ENCODE measurements at regions not wholly inside any gene's neighbourhood (a gene's known extent, or its start where the extent isn't known, plus 50 kb on each side); places are given as distances from the start of the nearest gene placed in this dataset.

DNA sequence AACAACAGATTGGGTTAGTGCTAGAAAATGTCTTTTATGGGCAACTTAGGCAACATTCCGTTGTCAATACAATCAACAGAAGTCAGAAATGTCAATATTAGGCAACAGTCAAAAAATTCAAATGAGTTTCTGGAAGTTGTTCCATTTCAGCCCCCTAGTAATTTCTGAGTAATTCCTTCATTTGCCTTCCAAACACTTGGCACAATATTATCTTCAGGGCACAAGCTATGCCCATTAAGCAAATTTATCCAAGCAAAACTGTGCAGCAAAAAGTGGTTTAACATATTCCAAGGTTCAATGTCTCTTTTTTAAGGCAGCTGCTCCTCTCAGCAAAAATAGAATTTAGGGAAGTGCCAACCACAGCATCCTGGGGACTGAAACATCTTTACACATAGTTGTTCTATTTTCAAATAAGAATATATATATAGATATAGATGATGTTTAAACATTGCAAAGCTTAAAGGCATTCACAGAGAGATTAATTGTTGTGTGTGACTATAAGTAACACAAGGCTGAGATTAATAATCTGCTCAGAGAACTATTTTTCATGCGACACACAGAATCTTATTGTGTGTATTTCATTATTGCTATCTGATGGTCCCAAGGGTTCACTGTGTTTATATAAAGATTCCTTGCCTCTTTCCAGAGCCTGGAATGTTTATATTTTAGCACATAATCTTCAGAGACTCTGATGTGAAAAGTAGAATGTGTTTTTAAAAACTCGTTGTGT, 75.2 kb upstream of the ADTRP start:
- no peak for FAIRE-seq
- DNase-seq (ENCODE audit: low read depth): no peak
- Mint-ChIP-seq H3K4me1 (ENCODE audit: low read depth, unreplicated experiment) (peaks cover 12% of the 10 kb centered on the region), H3K9me3 (ENCODE audit: unreplicated experiment) (peaks cover 2% of the 10 kb centered on the region), H3K36me3 (ENCODE audit: low read depth, unreplicated experiment) (no peaks in the 10 kb centered on the region), H3K4me3 (ENCODE audit: unreplicated experiment) (no peak overlapping the region), H3K27ac (ENCODE audit: unreplicated experiment) (no peak overlapping the region), H3K27me3 (ENCODE audit: low read depth, unreplicated experiment) (no peaks in the 10 kb centered on the region)
- TF ChIP-seq CTCF (IDR thresholded peaks at IDR 0.05; ENCODE audit: insufficient read depth, low read depth, low read length): no peak
- TF ChIP-seq EZH2 (IDR thresholded peaks at IDR 0.05; ENCODE audit: insufficient read depth, low read length): no peak
- no peak overlapping the region for H3K27ac ChIP-seq (ENCODE audit: low read depth, low read length)
- H3K36me3 ChIP-seq (ENCODE audit: insufficient read depth, low read length): no peaks in the 10 kb centered on the region
- no peaks in the 10 kb centered on the region for H4K20me1 ChIP-seq (ENCODE audit: insufficient read depth, low read length)
- peaks cover 2% of the 10 kb centered on the region for H3K9me3 ChIP-seq (ENCODE audit: insufficient read depth, low read depth, low read length)
- H3K4me3 ChIP-seq (ENCODE audit: insufficient read depth, low read depth, low read length): no peak overlapping the region
- no peaks in the 10 kb centered on the region for H3K79me2 ChIP-seq (ENCODE audit: insufficient read depth, low read length)
- H3K9ac ChIP-seq (ENCODE audit: low read length): no peak overlapping the region
- no peak overlapping the region for H3K4me2 ChIP-seq (ENCODE audit: low read length)
- peaks cover 21% of the 10 kb centered on the region for H3K4me1 ChIP-seq (ENCODE audit: insufficient read depth, low read length)
- H3K27me3 ChIP-seq (ENCODE audit: insufficient read depth, low read length): no peaks in the 10 kb centered on the region
- H2AFZ ChIP-seq (ENCODE audit: low read depth, low read length): no peak overlapping the region

DNA sequence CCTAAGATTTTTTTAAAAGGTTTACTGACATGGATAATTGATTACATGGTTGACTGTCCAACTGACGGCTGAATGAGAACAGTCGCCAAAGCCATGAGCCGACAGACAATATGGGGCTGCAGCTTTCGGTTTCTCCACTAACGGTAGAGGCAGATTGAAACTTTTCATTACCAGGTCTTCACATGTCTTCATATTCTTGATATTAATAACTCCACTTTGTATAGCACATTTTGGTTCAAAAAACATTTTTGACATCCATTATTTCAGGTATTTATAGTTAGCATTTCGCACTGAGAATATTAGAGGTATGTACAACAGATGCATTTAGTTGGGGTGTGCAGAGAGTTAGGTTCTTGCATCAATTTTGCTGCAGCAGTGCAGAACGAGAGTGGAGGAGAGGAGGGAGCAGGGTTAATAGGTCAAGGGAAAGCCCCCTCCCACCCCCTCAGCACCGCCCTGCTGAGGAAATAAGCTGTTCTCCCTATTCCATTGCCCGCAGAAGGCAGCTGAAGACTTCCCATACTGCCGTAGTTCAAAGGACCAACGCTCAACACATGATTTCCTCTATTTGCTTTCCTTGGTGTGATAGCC, 73.6 kb upstream of the ADTRP start:
- no peaks in the 10 kb centered on the region for H3K79me2 ChIP-seq (ENCODE audit: insufficient read depth, low read length)
- H3K27me3 Mint-ChIP-seq (ENCODE audit: low read depth, unreplicated experiment): no peaks in the 10 kb centered on the region
- no peak overlapping the region for H3K4me3 Mint-ChIP-seq (ENCODE audit: unreplicated experiment)
- H2AFZ ChIP-seq (ENCODE audit: low read depth, low read length): peak overlapping the region; percentile 19
- peaks cover 15% of the 10 kb centered on the region for H3K4me1 Mint-ChIP-seq (ENCODE audit: low read depth, unreplicated experiment)
- no peaks in the 10 kb centered on the region for H3K27me3 ChIP-seq (ENCODE audit: insufficient read depth, low read length)
- H3K4me1 ChIP-seq (ENCODE audit: insufficient read depth, low read length): peaks cover 23% of the 10 kb centered on the region
- peak overlapping the region; percentile 74 for H3K4me2 ChIP-seq (ENCODE audit: low read length)
- peak overlapping the region; percentile 36 for H3K4me3 ChIP-seq (ENCODE audit: insufficient read depth, low read depth, low read length)
- no peak for FAIRE-seq
- TF ChIP-seq EZH2 (IDR thresholded peaks at IDR 0.05; ENCODE audit: insufficient read depth, low read length) (no peak), CTCF (IDR thresholded peaks at IDR 0.05; ENCODE audit: insufficient read depth, low read depth, low read length) (no peak)
- H4K20me1 ChIP-seq (ENCODE audit: insufficient read depth, low read length): no peaks in the 10 kb centered on the region
- no peak overlapping the region for H3K9ac ChIP-seq (ENCODE audit: low read length)
- H3K27ac Mint-ChIP-seq (ENCODE audit: unreplicated experiment): no peak overlapping the region
- peaks cover 2% of the 10 kb centered on the region for H3K9me3 ChIP-seq (ENCODE audit: insufficient read depth, low read depth, low read length)
- H3K36me3 Mint-ChIP-seq (ENCODE audit: low read depth, unreplicated experiment): no peaks in the 10 kb centered on the region
- no peaks in the 10 kb centered on the region for H3K36me3 ChIP-seq (ENCODE audit: insufficient read depth, low read length)
- peaks cover 2% of the 10 kb centered on the region for H3K9me3 Mint-ChIP-seq (ENCODE audit: unreplicated experiment)
- no peak for DNase-seq (ENCODE audit: low read depth)
- no peak overlapping the region for H3K27ac ChIP-seq (ENCODE audit: low read depth, low read length)

- Histone ChIP-seq H3K4me3 (ENCODE audit: insufficient read depth, low read depth, low read length) (peak overlapping the region; percentile 36), H4K20me1 (ENCODE audit: insufficient read depth, low read length) (no peaks in the 10 kb centered on the region), H3K4me1 (ENCODE audit: insufficient read depth, low read length) (peaks cover 23% of the 10 kb centered on the region), H3K79me2 (ENCODE audit: insufficient read depth, low read length) (no peaks in the 10 kb centered on the region), H3K27me3 (ENCODE audit: insufficient read depth, low read length) (no peaks in the 10 kb centered on the region), H3K9me3 (ENCODE audit: insufficient read depth, low read depth, low read length) (peaks cover 2% of the 10 kb centered on the region), H3K4me2 (ENCODE audit: low read length) (peak overlapping the region; percentile 74), H3K27ac (ENCODE audit: low read depth, low read length) (no peak overlapping the region), H2AFZ (ENCODE audit: low read depth, low read length) (peak overlapping the region; percentile 24), H3K9ac (ENCODE audit: low read length) (no peak overlapping the region), H3K36me3 (ENCODE audit: insufficient read depth, low read length) (no peaks in the 10 kb centered on the region)
- Mint-ChIP-seq H3K27me3 (ENCODE audit: low read depth, unreplicated experiment) (no peaks in the 10 kb centered on the region), H3K9me3 (ENCODE audit: unreplicated experiment) (peaks cover 2% of the 10 kb centered on the region), H3K4me3 (ENCODE audit: unreplicated experiment) (no peak overlapping the region), H3K4me1 (ENCODE audit: low read depth, unreplicated experiment) (peaks cover 15% of the 10 kb centered on the region), H3K36me3 (ENCODE audit: low read depth, unreplicated experiment) (no peaks in the 10 kb centered on the region), H3K27ac (ENCODE audit: unreplicated experiment) (peak overlapping the region; percentile 3)
- FAIRE-seq: peak; percentile 64
- DNase-seq (ENCODE audit: low read depth): peak; percentile 80
- TF ChIP-seq EZH2 (IDR thresholded peaks at IDR 0.05; ENCODE audit: insufficient read depth, low read length) (no peak), CTCF (IDR thresholded peaks at IDR 0.05; ENCODE audit: insufficient read depth, low read depth, low read length) (no peak)
Measured at GRCh38 chr6:11851387-11851786, 72.8 kb upstream of the ADTRP start.
